ENCODE measurements at regions not wholly inside any gene's neighbourhood (a gene's known extent, or its start where the extent isn't known, plus 50 kb on each side); places are given as distances from the start of the nearest gene placed in this dataset.
"Not testable (repeated sequence)": the region's sequence is repeated elsewhere in the genome, so short reads cannot be mapped to it uniquely, and the experiment has no call there.

- Histone ChIP-seq H3K27ac (ENCODE audit: low read depth, low read length) (no peak overlapping the region), H3K9ac (ENCODE audit: low read depth in 1 of 3, low read length in 3 of 3) (no peak overlapping the region)
Measured at GRCh38 chr6:54535568-54535967, 227.3 kb downstream of the TINAG start.

GRCh38 chr6:54541541-54541940, 233.3 kb downstream of the TINAG start:
- Histone ChIP-seq H3K4me1 (ENCODE audit: control insufficient read depth in 3 of 3, insufficient read depth in 3 of 3, low read length in 3 of 3) (no peaks in the 10 kb centered on the region), H3K27me3 (ENCODE audit: control insufficient read depth in 3 of 3, insufficient read depth in 3 of 3, low read length in 3 of 3) (no peaks in the 10 kb centered on the region), H3K4me3 (ENCODE audit: low read length in 3 of 3) (no peak overlapping the region), H3K9ac (ENCODE audit: low read depth in 1 of 3, low read length in 3 of 3) (no peak overlapping the region), H3K27ac (ENCODE audit: low read depth, low read length) (no peak overlapping the region), H3K36me3 (ENCODE audit: control insufficient read depth in 3 of 3, insufficient read depth in 3 of 3, low read length in 3 of 3) (no peaks in the 10 kb centered on the region), H3K9me3 (ENCODE audit: control insufficient read depth in 3 of 3, low read length in 3 of 3) (no peaks in the 10 kb centered on the region)

More at GRCh38 chr6:54535568-54535967, 227.3 kb downstream of the TINAG start:
- H3K4me3 ChIP-seq (ENCODE audit: low read length in 3 of 3) = no peak overlapping the region
- H3K36me3 ChIP-seq (ENCODE audit: control insufficient read depth in 3 of 3, insufficient read depth in 3 of 3, low read length in 3 of 3) = no peaks in the 10 kb centered on the region
- no peaks in the 10 kb centered on the region for H3K27me3 ChIP-seq (ENCODE audit: control insufficient read depth in 3 of 3, insufficient read depth in 3 of 3, low read length in 3 of 3)
- no peaks in the 10 kb centered on the region for H3K9me3 ChIP-seq (ENCODE audit: control insufficient read depth in 3 of 3, low read length in 3 of 3)
- H3K4me1 ChIP-seq (ENCODE audit: control insufficient read depth in 3 of 3, insufficient read depth in 3 of 3, low read length in 3 of 3) = no peaks in the 10 kb centered on the region

- no peak overlapping the region for H3K27ac ChIP-seq (ENCODE audit: low read depth, low read length)
- H3K4me1 ChIP-seq (ENCODE audit: control insufficient read depth in 3 of 3, insufficient read depth in 3 of 3, low read length in 3 of 3) = no peaks in the 10 kb centered on the region
- H3K4me3 ChIP-seq (ENCODE audit: low read length in 3 of 3) = no peak overlapping the region
- H3K27me3 ChIP-seq (ENCODE audit: control insufficient read depth in 3 of 3, insufficient read depth in 3 of 3, low read length in 3 of 3) = no peaks in the 10 kb centered on the region
- H3K9me3 ChIP-seq (ENCODE audit: control insufficient read depth in 3 of 3, low read length in 3 of 3) = peaks cover 0 to 5% (median 0%) of the 10 kb centered on the region in 3 donors
- no peaks in the 10 kb centered on the region for H3K36me3 ChIP-seq (ENCODE audit: control insufficient read depth in 3 of 3, insufficient read depth in 3 of 3, low read length in 3 of 3)
- no peak overlapping the region for H3K9ac ChIP-seq (ENCODE audit: low read depth in 1 of 3, low read length in 3 of 3)
Measured at GRCh38 chr6:54559136-54559535, 250.9 kb downstream of the TINAG start.

- H3K36me3 ChIP-seq (ENCODE audit: control insufficient read depth in 3 of 3, insufficient read depth in 3 of 3, low read length in 3 of 3); H3K9me3 ChIP-seq (ENCODE audit: control insufficient read depth in 3 of 3, low read length in 3 of 3); H3K4me3 ChIP-seq (ENCODE audit: low read length in 3 of 3); H3K4me1 ChIP-seq (ENCODE audit: control insufficient read depth in 3 of 3, insufficient read depth in 3 of 3, low read length in 3 of 3); H3K27ac ChIP-seq (ENCODE audit: low read depth, low read length); H3K9ac ChIP-seq (ENCODE audit: low read depth in 1 of 3, low read length in 3 of 3); H3K27me3 ChIP-seq (ENCODE audit: control insufficient read depth in 3 of 3, insufficient read depth in 3 of 3, low read length in 3 of 3): not testable (repeated sequence)
Measured at GRCh38 chr6:54564188-54564587, 255.9 kb downstream of the TINAG start.

- Histone ChIP-seq H3K4me1 (ENCODE audit: control insufficient read depth in 3 of 3, insufficient read depth in 3 of 3, low read length in 3 of 3) (no peaks in the 10 kb centered on the region), H3K4me3 (ENCODE audit: low read length in 3 of 3) (no peak overlapping the region), H3K27me3 (ENCODE audit: control insufficient read depth in 3 of 3, insufficient read depth in 3 of 3, low read length in 3 of 3) (no peaks in the 10 kb centered on the region), H3K36me3 (ENCODE audit: control insufficient read depth in 3 of 3, insufficient read depth in 3 of 3, low read length in 3 of 3) (no peaks in the 10 kb centered on the region), H3K27ac (ENCODE audit: low read depth, low read length) (no peak overlapping the region), H3K9ac (ENCODE audit: low read depth in 1 of 3, low read length in 3 of 3) (no peak overlapping the region), H3K9me3 (ENCODE audit: control insufficient read depth in 3 of 3, low read length in 3 of 3) (no peaks in the 10 kb centered on the region)
Measured at GRCh38 chr6:54574671-54575070, 266.4 kb downstream of the TINAG start.

GRCh38 chr6:54578261-54578660, 268.3 kb upstream of the FAM83B start:
- H3K36me3 ChIP-seq (ENCODE audit: control insufficient read depth in 3 of 3, insufficient read depth in 3 of 3, low read length in 3 of 3) = no peaks in the 10 kb centered on the region
- H3K4me1 ChIP-seq (ENCODE audit: control insufficient read depth in 3 of 3, insufficient read depth in 3 of 3, low read length in 3 of 3) = no peaks in the 10 kb centered on the region
- no peak overlapping the region for H3K27ac ChIP-seq (ENCODE audit: low read depth, low read length)
- no peak overlapping the region for H3K9ac ChIP-seq (ENCODE audit: low read depth in 1 of 3, low read length in 3 of 3)
- H3K4me3 ChIP-seq (ENCODE audit: low read length in 3 of 3) = no peak overlapping the region
- no peaks in the 10 kb centered on the region for H3K27me3 ChIP-seq (ENCODE audit: control insufficient read depth in 3 of 3, insufficient read depth in 3 of 3, low read length in 3 of 3)
- H3K9me3 ChIP-seq (ENCODE audit: control insufficient read depth in 3 of 3, low read length in 3 of 3) = no peaks in the 10 kb centered on the region

GRCh38 chr6:54579011-54579410, 267.6 kb upstream of the FAM83B start:
- Histone ChIP-seq H3K9me3 (ENCODE audit: control insufficient read depth in 3 of 3, low read length in 3 of 3) (no peaks in the 10 kb centered on the region), H3K9ac (ENCODE audit: low read depth in 1 of 3, low read length in 3 of 3) (no peak overlapping the region), H3K4me3 (ENCODE audit: low read length in 3 of 3) (no peak overlapping the region), H3K27me3 (ENCODE audit: control insufficient read depth in 3 of 3, insufficient read depth in 3 of 3, low read length in 3 of 3) (no peaks in the 10 kb centered on the region), H3K27ac (ENCODE audit: low read depth, low read length) (no peak overlapping the region), H3K4me1 (ENCODE audit: control insufficient read depth in 3 of 3, insufficient read depth in 3 of 3, low read length in 3 of 3) (no peaks in the 10 kb centered on the region), H3K36me3 (ENCODE audit: control insufficient read depth in 3 of 3, insufficient read depth in 3 of 3, low read length in 3 of 3) (no peaks in the 10 kb centered on the region)

GRCh38 chr6:54586251-54586650, 260.3 kb upstream of the FAM83B start:
- H3K4me3 ChIP-seq (ENCODE audit: low read length in 3 of 3) = no peak overlapping the region
- no peak overlapping the region for H3K9ac ChIP-seq (ENCODE audit: low read depth in 1 of 3, low read length in 3 of 3)
- no peaks in the 10 kb centered on the region for H3K4me1 ChIP-seq (ENCODE audit: control insufficient read depth in 3 of 3, insufficient read depth in 3 of 3, low read length in 3 of 3)
- H3K36me3 ChIP-seq (ENCODE audit: control insufficient read depth in 3 of 3, insufficient read depth in 3 of 3, low read length in 3 of 3) = no peaks in the 10 kb centered on the region
- no peak overlapping the region for H3K27ac ChIP-seq (ENCODE audit: low read depth, low read length)
- no peaks in the 10 kb centered on the region for H3K9me3 ChIP-seq (ENCODE audit: control insufficient read depth in 3 of 3, low read length in 3 of 3)
- H3K27me3 ChIP-seq (ENCODE audit: control insufficient read depth in 3 of 3, insufficient read depth in 3 of 3, low read length in 3 of 3) = no peaks in the 10 kb centered on the region

- Histone ChIP-seq H3K4me3 (ENCODE audit: low read length in 3 of 3) (no peak overlapping the region), H3K27me3 (ENCODE audit: control insufficient read depth in 3 of 3, insufficient read depth in 3 of 3, low read length in 3 of 3) (no peaks in the 10 kb centered on the region), H3K27ac (ENCODE audit: low read depth, low read length) (no peak overlapping the region), H3K9me3 (ENCODE audit: control insufficient read depth in 3 of 3, low read length in 3 of 3) (no peaks in the 10 kb centered on the region), H3K9ac (ENCODE audit: low read depth in 1 of 3, low read length in 3 of 3) (no peak overlapping the region), H3K36me3 (ENCODE audit: control insufficient read depth in 3 of 3, insufficient read depth in 3 of 3, low read length in 3 of 3) (no peaks in the 10 kb centered on the region), H3K4me1 (ENCODE audit: control insufficient read depth in 3 of 3, insufficient read depth in 3 of 3, low read length in 3 of 3) (no peaks in the 10 kb centered on the region)
Measured at GRCh38 chr6:54587277-54587676, 259.3 kb upstream of the FAM83B start.

GRCh38 chr6:54588176-54588575, 258.4 kb upstream of the FAM83B start:
- H3K9ac ChIP-seq (ENCODE audit: low read depth in 1 of 3, low read length in 3 of 3) = no peak overlapping the region
- H3K4me3 ChIP-seq (ENCODE audit: low read length in 3 of 3) = no peak overlapping the region

GRCh38 chr6:54595844-54596243, 250.7 kb upstream of the FAM83B start:
- Histone ChIP-seq H3K9me3 (ENCODE audit: control insufficient read depth in 3 of 3, low read length in 3 of 3) (no peaks in the 10 kb centered on the region), H3K27me3 (ENCODE audit: control insufficient read depth in 3 of 3, insufficient read depth in 3 of 3, low read length in 3 of 3) (no peaks in the 10 kb centered on the region), H3K27ac (ENCODE audit: low read depth, low read length) (no peak overlapping the region), H3K4me3 (ENCODE audit: low read length in 3 of 3) (no peak overlapping the region), H3K4me1 (ENCODE audit: control insufficient read depth in 3 of 3, insufficient read depth in 3 of 3, low read length in 3 of 3) (no peaks in the 10 kb centered on the region), H3K9ac (ENCODE audit: low read depth in 1 of 3, low read length in 3 of 3) (no peak overlapping the region), H3K36me3 (ENCODE audit: control insufficient read depth in 3 of 3, insufficient read depth in 3 of 3, low read length in 3 of 3) (no peaks in the 10 kb centered on the region)

More at GRCh38 chr6:54588176-54588575, 258.4 kb upstream of the FAM83B start:
- H3K4me1 ChIP-seq (ENCODE audit: control insufficient read depth in 3 of 3, insufficient read depth in 3 of 3, low read length in 3 of 3) = no peaks in the 10 kb centered on the region
- H3K27ac ChIP-seq (ENCODE audit: low read depth, low read length) = no peak overlapping the region
- no peaks in the 10 kb centered on the region for H3K9me3 ChIP-seq (ENCODE audit: control insufficient read depth in 3 of 3, low read length in 3 of 3)
- H3K36me3 ChIP-seq (ENCODE audit: control insufficient read depth in 3 of 3, insufficient read depth in 3 of 3, low read length in 3 of 3) = no peaks in the 10 kb centered on the region
- no peaks in the 10 kb centered on the region for H3K27me3 ChIP-seq (ENCODE audit: control insufficient read depth in 3 of 3, insufficient read depth in 3 of 3, low read length in 3 of 3)
